ENCODE measurements at regions not wholly inside any gene's neighbourhood (a gene's known extent, or its start where the extent isn't known, plus 50 kb on each side); places are given as distances from the start of the nearest gene placed in this dataset.

DNA sequence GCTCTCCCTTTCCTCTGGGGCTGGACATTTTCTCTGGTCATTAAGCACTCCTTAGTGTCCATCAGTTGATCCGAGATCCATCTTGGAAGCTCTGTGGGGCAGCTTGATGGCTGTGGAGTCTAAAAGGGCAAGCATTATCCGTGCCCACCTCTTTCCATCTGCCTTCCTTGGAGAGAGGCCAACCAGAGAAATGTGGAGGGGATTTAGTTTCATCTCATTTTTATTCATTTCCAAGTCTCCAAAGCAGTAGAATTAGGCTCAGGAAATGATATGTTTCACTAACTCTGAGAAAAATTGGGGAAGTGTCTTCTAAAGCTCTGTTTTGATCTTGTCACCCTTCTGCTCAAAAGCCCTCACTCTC is 95.9 kb upstream of the KLHL25 start:
- no peak for TF ChIP-seq YY1 (IDR thresholded peaks at IDR 0.05; ENCODE audit: insufficient read depth, insufficient read length)
- no peak for TF ChIP-seq SUZ12 (IDR thresholded peaks at IDR 0.05; ENCODE audit: extremely low read depth, insufficient read depth, insufficient read length)
